GM21367 (cell line): ENCODE measurements at regions not wholly inside any gene's neighbourhood (a gene's known extent, or its start where the extent isn't known, plus 50 kb on each side); places are given as distances from the start of the nearest gene placed in this dataset.

ENCODE experiments used
- ATAC-seq: cut with Tn5 transposase; IDR thresholded peaks from one replicate; pipeline ENCODE4 v1.9.1; 2021; ENCODE audit not compliant: unreplicated experiment

GRCh38 chr3:127384717-127385539 is 97.1 kb upstream of the PRR20G start:
- no peak for ATAC-seq

DNA sequence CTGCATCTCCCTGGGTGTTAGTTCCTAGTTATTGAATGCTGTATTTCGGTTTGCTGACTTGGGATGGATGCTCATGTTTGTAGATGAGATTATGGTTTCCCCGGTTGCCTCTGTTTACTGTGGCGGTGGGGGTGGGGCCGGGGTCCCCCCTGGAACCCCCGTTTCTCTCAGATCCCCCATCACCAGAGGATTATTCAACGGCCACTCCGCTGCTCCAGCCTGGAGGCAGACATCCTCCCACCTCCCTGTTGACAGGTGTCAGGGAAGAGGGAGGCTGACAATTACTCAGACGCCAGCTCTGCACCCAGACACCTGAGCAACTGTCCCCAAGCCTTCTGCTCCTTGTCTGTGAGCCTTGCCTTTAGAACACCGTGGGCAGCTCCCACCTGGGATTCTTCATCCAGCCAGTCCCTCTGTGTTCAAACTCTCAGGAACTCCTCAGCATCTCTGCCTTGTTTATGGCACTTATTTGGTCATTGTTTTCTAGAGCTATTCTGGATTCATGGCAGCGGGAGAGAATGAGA is 95.9 kb upstream of the PRR20G start:
- ATAC-seq = no peak

DNA sequence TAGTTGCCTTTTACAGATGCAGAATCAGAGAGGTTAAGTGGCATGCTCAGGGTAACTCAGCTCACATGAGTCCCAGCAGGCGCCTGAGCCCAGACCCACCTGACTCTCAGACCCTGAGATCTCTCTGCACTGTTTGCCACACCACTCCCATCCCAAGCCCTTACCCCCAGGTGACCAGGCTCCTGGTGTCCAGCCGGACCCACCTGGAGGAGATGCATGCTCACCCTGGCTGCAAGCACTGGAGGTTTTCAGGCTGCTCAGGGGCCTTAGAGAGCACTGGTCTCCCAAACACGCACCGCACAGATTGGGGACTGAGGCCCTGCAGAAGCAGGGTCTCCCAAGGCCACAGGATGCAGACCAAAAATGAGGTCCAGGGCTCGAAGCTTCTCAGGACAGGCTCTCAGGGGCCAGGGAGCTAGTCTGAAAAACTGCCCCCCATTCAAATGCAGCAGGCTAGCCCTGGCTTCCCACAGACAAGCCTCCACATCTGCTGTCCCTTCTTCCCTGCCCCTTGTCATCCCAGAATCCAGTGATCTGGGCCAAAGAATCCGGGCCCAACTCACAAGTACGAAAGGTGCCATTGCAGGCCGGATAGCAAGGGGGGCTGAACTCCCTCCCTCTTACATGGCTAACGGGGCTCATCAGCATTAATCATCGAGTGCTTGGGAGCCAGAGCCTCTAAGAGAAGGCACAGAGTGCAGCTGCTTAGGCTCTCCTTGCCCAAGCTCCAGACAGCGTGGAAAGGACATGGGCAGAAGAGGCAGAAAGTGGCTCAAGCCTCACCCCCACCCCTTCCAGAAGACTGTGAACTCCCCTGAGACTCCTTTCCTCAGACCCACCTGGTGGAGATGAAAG is 90.2 kb upstream of the PRR20G start:
- ATAC-seq = no peak

- no peak for ATAC-seq
These were observed 87.5 kb upstream of the PRR20G start for GRCh38 chr3:127375151-127375930.

GRCh38 chr3:127374086-127375010 is 86.5 kb upstream of the PRR20G start:
- ATAC-seq = no peak

GRCh38 chr3:127373441-127374085 is 85.7 kb upstream of the PRR20G start:
- ATAC-seq = no peak

- no peak for ATAC-seq
These were observed 84.0 kb upstream of the PRR20G start for GRCh38 chr3:127371846-127372245.

DNA sequence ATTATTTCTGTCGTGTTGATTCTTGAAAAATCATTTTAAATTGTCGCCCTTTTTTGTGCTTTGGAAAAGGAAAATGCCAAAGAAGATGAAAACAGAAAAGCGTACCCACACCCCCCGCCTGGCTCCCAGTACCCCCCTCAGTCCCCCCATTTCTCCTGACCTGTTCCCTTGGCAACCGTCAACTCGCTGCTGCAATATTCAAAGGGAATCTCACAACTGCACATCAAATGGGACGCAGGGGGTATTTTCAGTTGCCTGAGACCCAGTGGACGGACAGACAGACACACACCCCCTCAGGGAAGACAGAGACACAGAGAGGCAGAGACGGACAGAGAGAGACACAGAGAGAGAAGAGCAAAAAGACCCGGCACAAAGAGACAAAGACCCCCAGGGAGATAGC is 83.5 kb upstream of the PRR20G start:
- no peak for ATAC-seq

GRCh38 chr3:127370906-127371305 is 83.1 kb upstream of the PRR20G start:
- ATAC-seq = no peak

GRCh38 chr3:127369356-127369935 is 81.6 kb upstream of the PRR20G start:
- ATAC-seq = no peak

DNA sequence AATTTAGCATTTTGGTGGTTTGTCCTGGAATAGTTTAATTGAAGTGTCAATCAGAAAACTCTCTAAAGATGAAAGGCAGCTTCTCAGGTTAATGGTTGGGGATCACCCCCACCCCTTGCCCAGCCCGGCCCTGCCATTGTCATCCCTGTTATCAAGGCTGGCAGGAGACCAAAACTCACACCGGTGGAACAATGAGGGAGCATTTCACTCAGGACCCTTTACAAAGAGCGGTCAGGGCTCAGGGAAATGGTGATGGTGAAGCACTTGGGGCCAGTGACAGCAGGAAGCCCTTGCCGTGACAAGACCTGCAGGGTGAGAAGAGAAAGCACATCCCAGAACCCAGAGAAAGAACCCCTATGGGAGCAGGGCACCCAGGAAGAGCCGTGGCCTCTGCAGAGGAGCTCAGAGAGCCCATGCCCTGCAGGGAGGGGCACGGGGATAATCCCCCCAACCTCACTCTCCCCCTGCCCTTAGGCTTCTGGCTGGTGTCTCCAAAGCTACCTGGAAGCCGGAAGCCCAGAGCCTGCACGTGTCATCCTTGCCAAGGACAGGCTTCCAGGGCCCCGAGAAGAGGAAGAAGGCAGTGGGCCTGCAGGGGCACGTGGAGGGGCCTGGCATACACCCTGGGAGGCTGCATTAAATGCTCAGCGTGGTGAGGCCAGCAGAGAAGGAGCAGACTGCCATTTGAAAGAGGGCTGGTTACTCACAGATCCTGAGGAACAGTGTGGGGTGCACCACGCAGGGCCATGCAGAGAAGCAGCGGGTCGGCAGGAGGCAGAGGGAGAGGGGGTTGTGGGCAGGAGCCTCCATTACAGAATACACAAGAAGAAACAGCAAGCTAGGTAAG is 80.6 kb upstream of the PRR20G start:
- ATAC-seq = no peak

DNA sequence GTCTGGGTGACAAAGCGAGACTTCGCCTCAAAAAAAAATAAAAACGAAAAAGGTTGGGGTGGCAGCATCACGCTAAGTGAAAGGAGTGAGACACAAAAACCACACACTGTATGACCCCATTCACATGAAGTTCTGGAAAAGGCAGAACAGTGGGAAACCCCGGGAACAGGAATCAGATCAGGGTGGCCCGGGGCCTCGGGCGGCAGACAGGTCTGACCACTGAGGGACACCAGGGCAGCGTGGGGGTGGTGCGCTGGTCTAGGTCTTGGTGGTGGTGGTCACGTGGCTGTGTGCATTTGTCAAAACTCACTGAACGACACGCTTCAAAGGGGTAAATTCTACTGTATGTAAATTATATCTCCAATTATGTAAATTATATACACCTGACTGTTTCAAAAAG is 79.7 kb upstream of the PRR20G start:
- no peak for ATAC-seq

DNA sequence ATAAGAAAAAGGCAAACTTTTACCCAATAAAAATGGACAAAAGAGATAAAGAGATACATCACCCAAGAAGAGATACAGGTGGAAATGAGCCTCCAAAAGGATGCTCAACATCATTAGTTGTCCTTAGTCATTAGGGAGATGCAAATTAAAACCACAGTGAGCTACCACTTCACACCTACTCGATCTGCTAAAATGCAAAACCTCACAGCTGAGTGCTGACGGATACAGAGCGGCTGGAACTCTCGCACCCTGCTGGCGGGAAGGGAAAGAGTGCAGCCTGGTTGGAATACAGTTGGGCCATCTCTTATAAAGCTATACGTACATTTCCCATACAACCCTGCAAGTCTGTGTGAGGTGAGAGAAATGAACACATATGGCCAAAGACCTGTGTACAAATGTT is 78.5 kb upstream of the PRR20G start:
- ATAC-seq = no peak

DNA sequence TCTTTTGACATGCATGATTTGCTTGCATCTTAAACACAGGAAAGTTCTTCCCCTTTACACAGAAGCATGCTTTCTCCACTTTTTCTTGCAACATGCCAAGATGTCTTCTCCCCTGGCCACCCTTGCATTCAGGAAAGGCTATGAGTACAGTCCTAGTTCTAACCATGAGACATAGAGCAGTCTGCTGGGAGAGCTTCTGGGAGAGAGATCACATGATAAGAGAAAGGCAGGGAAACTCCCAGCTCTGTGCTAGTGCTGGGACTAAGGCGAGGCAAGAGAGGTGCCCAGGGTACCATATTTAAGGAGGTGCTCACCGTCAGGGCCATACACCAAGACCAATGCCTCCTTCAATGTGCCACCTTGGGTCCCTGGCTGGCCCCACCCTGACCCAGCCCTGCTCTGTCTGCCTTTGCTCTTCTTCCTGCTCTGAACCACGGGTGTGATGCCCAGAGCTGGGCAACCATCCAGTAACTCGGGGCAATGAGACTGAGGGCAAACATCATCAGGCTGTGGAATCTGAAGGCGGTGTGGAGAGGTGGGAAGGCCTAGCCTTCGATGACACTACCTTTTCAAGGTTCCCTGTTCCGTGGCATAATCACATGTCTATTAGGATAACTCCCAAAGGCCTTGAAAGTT is 77.4 kb upstream of the PRR20G start:
- no peak for ATAC-seq

DNA sequence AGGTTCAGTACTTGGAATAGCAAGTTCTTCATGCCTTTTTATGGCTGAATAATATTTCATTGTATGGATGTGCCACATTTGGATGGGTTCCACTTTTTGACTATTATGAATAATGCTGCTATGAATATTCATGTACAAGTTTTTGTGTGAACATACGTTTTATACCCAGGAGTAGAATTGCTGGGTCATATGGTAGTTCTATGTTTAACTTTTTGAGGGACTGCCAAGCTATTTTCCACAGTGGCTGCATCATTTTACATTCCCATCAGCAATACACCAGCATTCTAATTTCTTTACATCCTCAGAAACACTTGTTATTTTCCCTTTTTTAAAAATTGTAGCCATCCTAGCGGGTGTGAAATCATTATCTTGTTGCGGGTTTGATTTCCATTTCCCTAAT is 76.0 kb upstream of the PRR20G start:
- ATAC-seq = no peak

DNA sequence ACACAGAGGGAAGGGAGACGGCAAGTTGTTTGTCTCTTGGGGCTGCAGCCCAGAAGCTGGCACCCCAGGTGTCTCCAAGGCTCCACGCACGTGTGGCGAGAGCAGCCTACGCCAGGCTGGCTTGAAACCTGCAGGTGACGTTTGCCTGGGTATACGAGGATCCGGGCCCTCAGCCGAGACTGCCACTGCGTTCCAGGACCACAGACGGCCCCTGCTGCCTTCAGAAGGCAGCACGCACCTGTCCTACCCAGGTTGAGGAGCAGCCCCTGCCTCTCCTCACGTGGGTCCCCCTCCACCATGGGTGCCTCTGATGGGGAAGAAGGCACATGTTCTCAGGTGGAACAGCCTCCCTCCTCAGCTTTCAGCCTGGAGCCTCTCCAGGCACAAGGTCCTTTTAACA is 75.3 kb upstream of the PRR20G start:
- no peak for ATAC-seq

- no peak for ATAC-seq
These were observed 72.8 kb upstream of the PRR20G start for GRCh38 chr3:127360647-127361046.

- no peak for ATAC-seq
These were observed 70.8 kb upstream of the PRR20G start for GRCh38 chr3:127358641-127359040.
